ENCODE measurements at regions not wholly inside any gene's neighbourhood (a gene's known extent, or its start where the extent isn't known, plus 50 kb on each side); places are given as distances from the start of the nearest gene placed in this dataset.
A peak's percentile ranks its signal among the peaks of the same experiment; 100 is the strongest.
"Not testable (repeated sequence)": the region's sequence is repeated elsewhere in the genome, so short reads cannot be mapped to it uniquely, and the experiment has no call there.

DNA sequence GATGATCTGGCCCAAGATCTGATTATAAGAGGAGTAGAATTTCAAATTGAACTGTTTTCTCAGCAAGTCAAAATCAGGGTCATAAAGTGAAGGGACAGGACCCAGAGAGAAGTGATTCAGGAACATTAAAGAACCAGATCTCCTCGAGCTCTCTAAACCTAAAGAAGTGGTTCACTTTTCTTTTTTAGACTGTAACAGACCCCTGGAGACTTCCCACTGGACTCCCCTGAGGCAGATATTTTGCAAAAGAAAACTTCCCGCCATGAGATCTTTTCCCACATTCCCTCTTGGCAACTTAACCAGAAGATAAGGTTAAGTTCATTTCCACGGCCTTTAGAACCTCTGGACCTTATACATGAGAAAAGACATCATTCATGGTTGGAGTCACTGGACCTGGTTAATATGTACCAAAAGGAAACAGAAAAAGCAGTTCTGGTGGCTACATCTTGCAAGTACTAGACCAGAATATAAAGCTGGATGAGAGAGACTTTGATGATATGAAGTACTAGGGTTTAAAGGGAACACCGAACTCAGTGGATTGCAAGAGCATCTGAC is 1061.4 kb downstream of the MRPL39 start:
- no peak overlapping the region for H3K4me3 ChIP-seq (ENCODE audit: severe bottlenecking)

DNA sequence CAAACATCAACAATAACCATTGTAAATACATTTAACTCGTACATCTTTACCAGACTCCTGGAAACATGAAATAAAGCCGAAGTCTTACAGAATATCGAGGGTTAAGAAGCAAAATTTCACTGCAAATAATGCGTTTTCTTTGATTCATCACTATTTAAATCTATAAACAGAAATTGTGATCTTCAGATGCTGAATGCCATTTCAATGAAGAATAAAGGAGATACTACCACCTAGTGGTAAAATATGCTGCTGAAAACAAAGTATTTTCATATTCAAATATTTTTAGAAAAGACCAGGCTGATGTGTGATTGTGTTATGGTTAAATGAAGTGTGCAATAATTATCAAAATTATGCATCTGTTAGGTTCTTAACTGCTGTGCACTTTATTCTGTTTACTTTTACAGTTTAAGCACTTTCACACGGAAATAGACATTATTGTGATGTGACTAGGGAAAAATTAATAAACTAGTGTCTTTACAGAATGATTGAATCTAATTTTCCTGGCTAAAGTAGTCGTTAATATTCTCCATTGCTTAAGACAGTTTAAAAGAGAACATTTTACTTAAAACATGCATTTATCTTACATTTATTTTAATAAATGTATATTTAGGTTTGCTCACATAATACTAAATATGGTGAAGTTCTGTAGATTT is 1093.1 kb downstream of the MRPL39 start:
- Histone ChIP-seq H3K27me3 (ENCODE audit: insufficient read depth, poor library complexity, severe bottlenecking) (peaks cover 15% of the 10 kb centered on the region), H3K9me3 (ENCODE audit: severe bottlenecking) (no peaks in the 10 kb centered on the region), H3K4me3 (ENCODE audit: severe bottlenecking) (no peak overlapping the region), H3K36me3 (ENCODE audit: low read depth) (no peaks in the 10 kb centered on the region), H3K27ac (ENCODE audit: poor library complexity, severe bottlenecking) (no peak overlapping the region), H3K4me1 (ENCODE audit: insufficient read depth, poor library complexity, severe bottlenecking) (no peaks in the 10 kb centered on the region)
- no peak for DNase-seq (ENCODE audit: low spot score)
- no peak for ATAC-seq (ENCODE audit: low read depth)
- TF ChIP-seq, protein P1, sequence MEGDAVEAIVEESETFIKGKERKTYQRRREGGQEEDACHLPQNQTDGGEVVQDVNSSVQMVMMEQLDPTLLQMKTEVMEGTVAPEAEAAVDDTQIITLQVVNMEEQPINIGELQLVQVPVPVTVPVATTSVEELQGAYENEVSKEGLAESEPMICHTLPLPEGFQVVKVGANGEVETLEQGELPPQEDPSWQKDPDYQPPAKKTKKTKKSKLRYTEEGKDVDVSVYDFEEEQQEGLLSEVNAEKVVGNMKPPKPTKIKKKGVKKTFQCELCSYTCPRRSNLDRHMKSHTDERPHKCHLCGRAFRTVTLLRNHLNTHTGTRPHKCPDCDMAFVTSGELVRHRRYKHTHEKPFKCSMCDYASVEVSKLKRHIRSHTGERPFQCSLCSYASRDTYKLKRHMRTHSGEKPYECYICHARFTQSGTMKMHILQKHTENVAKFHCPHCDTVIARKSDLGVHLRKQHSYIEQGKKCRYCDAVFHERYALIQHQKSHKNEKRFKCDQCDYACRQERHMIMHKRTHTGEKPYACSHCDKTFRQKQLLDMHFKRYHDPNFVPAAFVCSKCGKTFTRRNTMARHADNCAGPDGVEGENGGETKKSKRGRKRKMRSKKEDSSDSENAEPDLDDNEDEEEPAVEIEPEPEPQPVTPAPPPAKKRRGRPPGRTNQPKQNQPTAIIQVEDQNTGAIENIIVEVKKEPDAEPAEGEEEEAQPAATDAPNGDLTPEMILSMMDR (IDR thresholded peaks at IDR 0.05; ENCODE audit: poor library complexity, severe bottlenecking), result peak; percentile 80

More for the DNA sequence above, 1061.4 kb downstream of the MRPL39 start:
- no peaks in the 10 kb centered on the region for H3K36me3 ChIP-seq (ENCODE audit: low read depth)
- H3K27me3 ChIP-seq (ENCODE audit: insufficient read depth, poor library complexity, severe bottlenecking), result peaks cover 8% of the 10 kb centered on the region
- TF ChIP-seq, protein P1 (IDR thresholded peaks at IDR 0.05; ENCODE audit: poor library complexity, severe bottlenecking), result no peak
- no peak overlapping the region for H3K27ac ChIP-seq (ENCODE audit: poor library complexity, severe bottlenecking)
- H3K4me1 ChIP-seq (ENCODE audit: insufficient read depth, poor library complexity, severe bottlenecking), result no peaks in the 10 kb centered on the region
- DNase-seq (ENCODE audit: low spot score) (no peak), ATAC-seq (ENCODE audit: low read depth) (no peak)
- H3K9me3 ChIP-seq (ENCODE audit: severe bottlenecking), result no peaks in the 10 kb centered on the region

DNA sequence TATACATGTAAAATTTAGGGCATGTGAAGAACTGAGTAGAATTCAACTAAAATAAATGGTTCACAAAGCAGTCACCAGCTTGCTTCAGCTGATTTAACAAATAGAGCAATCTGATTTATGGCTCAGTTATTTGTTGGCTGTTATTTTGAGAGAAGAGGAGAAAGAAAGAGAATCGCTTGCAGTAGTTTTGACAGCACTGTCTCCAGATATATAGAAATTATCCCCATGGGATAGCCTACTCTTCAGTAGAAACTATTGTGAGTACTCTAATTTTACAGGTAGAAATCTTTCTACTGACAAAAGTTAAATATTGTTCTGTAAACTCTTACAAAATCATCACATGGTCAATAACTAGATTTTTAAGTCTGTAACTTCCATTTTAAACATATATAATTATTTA is 1098.2 kb downstream of the MRPL39 start:
- H3K36me3 ChIP-seq (ENCODE audit: low read depth), result no peaks in the 10 kb centered on the region
- no peak overlapping the region for H3K4me3 ChIP-seq (ENCODE audit: severe bottlenecking)
- H3K4me1 ChIP-seq (ENCODE audit: insufficient read depth, poor library complexity, severe bottlenecking), result no peaks in the 10 kb centered on the region
- DNase-seq (ENCODE audit: low spot score), result no peak
- peaks cover 4% of the 10 kb centered on the region for H3K27me3 ChIP-seq (ENCODE audit: insufficient read depth, poor library complexity, severe bottlenecking)
- TF ChIP-seq, protein P1 (IDR thresholded peaks at IDR 0.05; ENCODE audit: poor library complexity, severe bottlenecking), result no peak
- H3K9me3 ChIP-seq (ENCODE audit: severe bottlenecking), result no peaks in the 10 kb centered on the region
- no peak for ATAC-seq (ENCODE audit: low read depth)
- H3K27ac ChIP-seq (ENCODE audit: poor library complexity, severe bottlenecking), result no peak overlapping the region

DNA sequence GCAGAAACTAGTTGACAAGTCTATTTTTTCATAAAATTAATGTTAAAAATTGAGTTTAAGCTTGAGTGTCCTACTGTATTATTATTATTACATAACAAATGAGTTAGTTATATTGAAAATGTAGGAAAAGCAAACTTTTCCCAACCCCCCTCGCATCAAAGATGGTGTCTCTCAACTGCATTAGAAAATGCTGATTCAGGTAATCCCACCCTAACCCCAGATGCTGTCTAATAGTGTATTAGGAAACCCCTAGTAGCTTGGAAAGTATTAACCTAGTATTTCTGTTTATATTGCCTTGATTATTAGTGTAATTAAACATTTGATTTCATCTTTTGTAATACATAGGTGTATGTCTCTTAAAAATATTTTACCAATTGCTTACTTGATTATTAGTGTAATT is 1120.3 kb downstream of the MRPL39 start:
- H3K4me3 ChIP-seq (ENCODE audit: severe bottlenecking), result no peak overlapping the region
- no peaks in the 10 kb centered on the region for H3K27me3 ChIP-seq (ENCODE audit: insufficient read depth, poor library complexity, severe bottlenecking)
- ATAC-seq (ENCODE audit: low read depth) (no peak), DNase-seq (ENCODE audit: low spot score) (no peak)
- TF ChIP-seq, protein P1 (IDR thresholded peaks at IDR 0.05; ENCODE audit: poor library complexity, severe bottlenecking), result no peak
- H3K4me1 ChIP-seq (ENCODE audit: insufficient read depth, poor library complexity, severe bottlenecking), result no peaks in the 10 kb centered on the region
- H3K36me3 ChIP-seq (ENCODE audit: low read depth), result no peaks in the 10 kb centered on the region
- H3K9me3 ChIP-seq (ENCODE audit: severe bottlenecking), result no peaks in the 10 kb centered on the region
- H3K27ac ChIP-seq (ENCODE audit: poor library complexity, severe bottlenecking), result no peak overlapping the region

DNA sequence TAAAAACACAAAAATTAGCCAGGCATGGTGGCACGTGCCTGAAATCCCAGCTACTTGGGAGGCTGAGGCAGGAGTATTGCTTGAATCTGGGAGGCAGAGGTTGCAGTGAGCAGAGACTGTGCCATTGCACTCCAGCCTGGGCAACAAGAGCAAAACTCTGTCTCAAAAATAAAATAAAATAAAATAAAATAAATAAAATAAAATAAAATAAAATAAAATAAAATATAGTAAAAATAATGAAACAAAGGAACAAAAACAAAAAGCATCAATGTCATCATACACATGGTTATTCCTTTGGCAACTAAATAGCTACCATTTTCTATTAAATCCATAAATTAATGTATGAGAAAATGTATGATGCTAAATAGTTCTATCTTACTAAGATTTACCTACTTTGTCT is 1123.9 kb downstream of the MRPL39 start:
- not testable (repeated sequence) for H3K4me3 ChIP-seq (ENCODE audit: severe bottlenecking); H3K27ac ChIP-seq (ENCODE audit: poor library complexity, severe bottlenecking); DNase-seq (ENCODE audit: low spot score); H3K4me1 ChIP-seq (ENCODE audit: insufficient read depth, poor library complexity, severe bottlenecking); H3K36me3 ChIP-seq (ENCODE audit: low read depth); H3K27me3 ChIP-seq (ENCODE audit: insufficient read depth, poor library complexity, severe bottlenecking); H3K9me3 ChIP-seq (ENCODE audit: severe bottlenecking); ATAC-seq (ENCODE audit: low read depth)

Data from RWPE2 (cell line).